ENCODE measurements at regions not wholly inside any gene's neighbourhood (a gene's known extent, or its start where the extent isn't known, plus 50 kb on each side); places are given as distances from the start of the nearest gene placed in this dataset.

DNA sequence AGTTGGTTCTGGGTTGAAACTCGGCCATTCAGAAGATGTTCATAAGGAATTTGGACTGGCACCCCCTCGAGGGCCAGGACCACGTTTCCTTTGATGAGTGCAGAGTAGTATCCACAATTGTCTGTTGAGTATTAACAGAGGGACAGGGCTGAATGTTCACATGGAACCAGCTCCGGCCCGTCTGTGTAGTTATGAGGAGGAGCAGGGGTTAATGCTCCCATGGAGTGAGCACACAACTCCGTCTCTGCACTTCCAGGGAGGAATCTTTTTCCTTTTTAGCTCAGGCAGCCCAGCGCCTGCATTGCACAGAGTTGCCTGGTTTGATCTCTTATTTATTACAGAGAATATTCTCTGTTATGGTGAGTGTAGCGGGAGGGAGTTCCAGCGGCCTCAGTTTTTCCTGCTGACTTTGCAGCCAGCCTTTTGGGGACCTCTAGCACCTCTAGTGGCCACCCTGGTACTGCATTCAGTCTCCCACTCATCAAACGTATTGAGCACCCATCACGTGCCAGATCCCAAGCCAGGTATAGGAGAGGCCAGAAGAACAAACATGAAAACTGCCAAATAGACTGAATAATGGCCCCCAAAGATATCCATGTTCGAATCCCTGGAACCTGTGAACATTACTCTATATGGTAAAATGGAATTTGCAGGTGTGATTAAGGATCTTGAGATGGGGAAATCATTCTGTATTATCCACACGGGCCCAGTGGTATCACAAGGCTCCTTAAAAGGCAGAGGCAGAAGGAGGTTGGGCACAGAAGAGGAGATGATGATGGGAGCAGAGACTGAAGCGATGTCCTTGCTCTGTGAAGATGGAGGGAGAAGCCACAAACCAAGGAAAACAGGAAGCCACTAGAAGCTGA, 167.7 kb upstream of the CSF3R start:
- DNase-seq (ENCODE audit: low read depth in 3 of 3, low spot score in 2 of 3) = peak in 1 of 3 donors; percentile 39

DNA sequence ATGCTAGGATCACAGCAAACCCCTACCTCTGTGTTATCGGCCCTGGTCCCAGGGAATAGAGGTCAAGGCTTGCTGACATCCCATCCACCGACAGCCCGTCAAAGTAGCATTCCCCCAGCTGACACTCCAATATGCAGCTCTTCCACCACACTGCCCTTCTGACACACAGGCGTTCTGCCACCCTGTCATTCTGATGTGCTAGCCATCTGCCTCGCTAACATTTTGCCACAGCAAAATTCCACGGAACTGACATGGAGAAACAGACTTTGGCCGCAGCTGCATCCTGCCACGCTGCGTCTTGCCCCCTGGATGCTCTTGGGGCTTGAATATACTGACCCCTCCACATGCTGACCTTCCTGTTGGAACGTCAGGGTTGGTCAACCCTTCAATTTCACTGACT, 163.2 kb upstream of the CSF3R start:
- DNase-seq (ENCODE audit: low read depth in 3 of 3, low spot score in 2 of 3) = no peak

DNA sequence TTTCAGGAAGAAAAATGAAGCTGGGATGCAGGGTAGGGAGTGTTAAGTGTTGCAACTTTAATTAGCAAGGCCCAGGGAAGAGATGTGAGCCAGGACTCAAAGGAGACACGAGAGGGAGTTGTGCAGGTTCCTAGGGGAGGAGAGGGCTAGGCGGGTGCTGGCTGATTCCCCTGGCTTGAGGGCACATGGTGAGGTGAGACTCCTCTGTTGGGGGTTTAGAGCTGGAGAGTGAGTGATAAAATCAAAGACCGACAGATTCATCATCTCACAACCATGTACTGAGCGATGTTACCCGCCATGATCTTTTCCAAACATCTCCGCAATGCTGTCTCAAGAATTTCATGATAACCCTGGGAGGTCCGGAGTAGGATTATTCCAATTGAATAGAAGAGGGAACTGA, 161.8 kb upstream of the CSF3R start:
- DNase-seq (ENCODE audit: low read depth in 3 of 3, low spot score in 2 of 3) = no peak

DNA sequence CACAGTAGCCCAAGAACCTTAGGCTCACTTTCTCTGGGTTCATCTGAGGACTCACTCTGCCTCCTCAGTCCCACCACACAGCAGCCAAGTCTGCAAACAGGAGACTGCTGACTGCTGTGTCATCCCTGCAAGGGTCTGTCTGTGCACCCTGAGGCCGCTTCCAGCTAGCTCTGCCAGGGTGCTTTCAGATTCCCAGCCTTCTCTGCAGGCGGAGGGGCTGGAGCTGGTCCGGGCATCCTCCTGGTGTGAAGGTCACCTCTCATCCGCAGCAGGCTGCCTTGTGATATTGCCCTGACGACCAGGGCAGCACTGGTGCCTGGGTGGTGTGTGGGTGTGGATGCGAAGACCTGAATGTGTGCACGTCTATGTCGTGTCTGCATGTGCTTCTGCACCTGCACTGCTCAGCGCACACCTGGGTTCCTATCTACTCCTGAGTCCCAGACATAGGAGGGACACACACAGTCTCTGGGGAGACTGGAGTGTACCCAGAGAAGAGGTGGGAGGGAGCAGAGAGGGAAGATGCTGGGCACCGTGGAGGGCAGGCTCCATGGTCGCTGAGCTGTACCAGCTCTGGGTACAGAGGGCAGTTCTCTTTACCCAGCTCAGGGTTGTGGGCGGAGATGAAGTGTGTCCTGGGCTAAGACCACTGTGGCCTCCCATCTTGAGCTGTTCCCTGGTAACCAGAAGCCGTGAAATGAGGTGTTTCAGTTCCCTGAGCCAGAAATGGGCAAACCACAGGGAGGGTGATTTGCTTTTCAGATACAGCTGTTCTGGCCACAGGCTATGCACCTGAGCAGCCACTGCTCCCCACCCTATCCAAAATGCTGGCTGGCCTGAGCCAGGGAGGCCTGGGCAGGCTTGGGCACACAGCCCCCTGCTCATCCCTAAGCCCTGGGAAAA, 160.9 kb upstream of the CSF3R start:
- no peak for DNase-seq (ENCODE audit: low read depth in 3 of 3, low spot score in 2 of 3)

DNA sequence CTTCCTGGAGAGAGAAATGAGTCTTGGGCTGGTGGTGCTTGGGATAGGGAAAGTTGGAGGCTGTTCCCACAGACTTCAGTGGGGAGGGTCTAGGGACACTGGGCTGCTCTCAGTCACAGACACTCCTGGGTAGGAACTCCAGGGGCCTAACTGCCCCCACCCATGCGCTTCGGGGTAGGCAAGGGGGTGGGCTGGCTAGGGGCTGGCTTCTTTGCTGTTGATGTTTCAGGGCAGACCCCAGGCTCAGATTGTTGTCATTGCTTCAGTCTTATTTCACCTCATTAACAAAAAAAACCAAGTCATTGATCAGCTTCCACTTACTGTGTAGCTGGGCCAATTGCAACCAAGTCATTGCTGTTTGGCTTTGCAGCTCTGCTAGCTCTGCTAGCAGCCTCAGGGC, 160.1 kb upstream of the CSF3R start:
- DNase-seq (ENCODE audit: low read depth in 3 of 3, low spot score in 2 of 3) = no peak

DNA sequence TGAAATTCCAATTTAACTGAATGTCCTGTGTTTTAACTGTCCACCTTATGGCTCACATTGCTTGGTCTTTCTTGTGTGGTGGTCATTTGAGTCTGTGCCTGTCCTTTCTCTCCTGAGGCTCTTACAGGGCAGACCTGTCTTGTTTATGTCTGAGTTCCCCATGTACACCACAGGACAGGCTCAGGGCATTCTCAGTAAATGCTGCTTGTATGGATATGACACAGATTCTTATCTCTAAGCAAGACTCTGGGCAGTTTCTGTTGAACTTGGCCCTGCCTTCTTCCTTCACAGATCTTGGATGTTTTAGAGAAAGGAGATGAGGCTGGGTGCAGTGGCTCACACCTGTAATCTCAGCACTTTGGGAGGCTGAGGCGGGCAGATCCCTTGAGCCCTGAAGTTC, 159.1 kb upstream of the CSF3R start:
- no peak for DNase-seq (ENCODE audit: low read depth in 3 of 3, low spot score in 2 of 3)

DNA sequence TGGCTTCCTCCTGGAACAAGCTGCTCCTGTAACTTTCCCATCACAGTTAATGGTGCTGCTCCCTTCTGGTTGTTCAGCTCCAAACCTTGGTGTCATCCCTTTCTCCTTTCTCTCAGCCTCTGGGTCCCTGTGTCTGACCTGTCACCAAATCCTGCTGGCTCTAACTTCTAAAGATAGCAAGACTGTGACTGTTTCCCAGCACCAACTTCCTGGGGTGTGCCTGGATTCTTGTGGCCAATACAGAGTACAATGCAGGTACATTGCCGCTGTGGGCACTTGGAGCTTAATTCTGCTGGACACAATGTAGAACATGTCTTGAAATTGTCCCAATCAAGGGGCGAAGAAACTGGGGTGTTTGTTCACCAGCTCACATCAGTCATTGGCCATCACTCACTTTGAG, 156.7 kb upstream of the CSF3R start:
- DNase-seq (ENCODE audit: low read depth in 3 of 3, low spot score in 2 of 3) = no peak

DNA sequence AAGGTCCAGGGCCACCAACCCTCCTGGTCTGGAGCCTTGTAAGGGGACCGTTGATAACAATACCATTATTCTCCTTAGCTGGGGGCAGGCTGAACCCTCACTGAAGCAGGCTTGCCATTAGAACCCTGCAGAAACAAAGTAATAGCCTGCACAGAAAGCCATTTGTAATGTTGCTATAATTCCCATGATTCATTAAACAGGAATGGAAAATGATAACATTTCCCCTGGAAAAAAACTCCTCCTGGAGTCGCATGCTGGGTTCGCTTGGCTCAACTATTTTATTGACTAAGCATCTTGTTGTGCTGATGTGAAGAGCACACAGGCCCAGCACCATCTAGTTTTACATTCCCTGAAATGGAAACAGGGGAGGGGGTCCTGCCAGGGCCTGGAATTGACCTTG, 155.6 kb upstream of the CSF3R start:
- no peak for DNase-seq (ENCODE audit: low read depth in 3 of 3, low spot score in 2 of 3)

DNA sequence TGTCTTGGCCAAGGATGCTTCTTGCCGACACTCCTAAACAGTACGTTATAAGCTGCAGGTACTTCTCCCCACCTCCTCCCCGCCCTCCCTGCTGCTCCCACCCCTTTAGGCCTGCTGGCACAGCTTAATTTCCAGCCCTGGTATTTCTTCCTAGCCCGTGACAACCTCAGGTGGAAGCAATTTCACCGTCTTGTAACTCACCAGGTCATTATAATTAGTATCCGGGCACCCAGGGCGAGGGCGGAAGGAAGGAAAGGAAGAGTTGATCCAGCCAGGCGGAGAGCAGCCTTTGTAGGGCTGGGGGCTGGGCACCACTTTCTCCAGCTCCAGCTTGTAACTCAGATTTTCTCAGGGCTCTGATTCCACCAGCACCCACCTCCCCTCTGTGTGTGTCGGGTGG, 153.5 kb upstream of the CSF3R start:
- DNase-seq (ENCODE audit: low read depth in 3 of 3, low spot score in 2 of 3) = no peak

DNA sequence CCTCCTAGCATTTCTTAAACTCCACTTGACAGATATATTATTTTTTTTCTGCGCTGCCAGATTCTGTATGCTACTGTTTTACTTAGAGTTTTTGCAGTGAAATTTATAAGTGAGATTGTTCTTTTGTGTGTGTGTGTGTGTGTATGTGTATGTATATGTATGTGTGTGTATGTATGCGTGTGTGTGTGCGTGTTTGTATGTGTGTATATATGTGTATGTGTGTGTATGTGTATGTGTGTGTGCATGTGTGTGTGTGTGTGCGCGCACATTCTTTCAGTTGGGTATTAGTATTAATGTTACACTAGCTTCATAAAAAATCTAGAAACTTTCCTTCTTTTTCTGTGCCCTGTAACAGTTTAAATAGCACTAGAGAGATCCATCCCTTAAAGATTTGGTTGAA, 152.6 kb upstream of the CSF3R start:
- DNase-seq (ENCODE audit: low read depth in 3 of 3, low spot score in 2 of 3) = no peak

DNA sequence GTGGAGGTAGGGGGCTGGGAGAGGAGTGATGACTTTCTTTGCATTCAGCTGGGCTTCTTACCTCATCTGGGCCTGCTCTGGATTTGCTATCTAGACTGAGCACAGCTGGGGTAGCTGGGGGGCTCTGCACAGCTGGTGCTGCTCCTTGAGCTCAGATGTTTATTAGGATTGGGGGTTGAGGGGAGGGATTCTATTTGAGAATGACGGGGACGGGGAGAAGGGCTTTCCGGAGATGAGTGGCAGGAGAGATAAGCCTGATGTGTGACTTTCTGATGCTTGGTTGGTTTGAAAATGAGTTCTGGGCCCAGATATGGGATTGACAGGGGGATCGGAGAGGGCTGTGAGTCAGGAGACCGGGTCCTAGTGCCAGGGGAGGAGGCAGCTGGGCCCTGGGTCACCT, 146.1 kb upstream of the CSF3R start:
- no peak for DNase-seq (ENCODE audit: low read depth in 3 of 3, low spot score in 2 of 3)

DNA sequence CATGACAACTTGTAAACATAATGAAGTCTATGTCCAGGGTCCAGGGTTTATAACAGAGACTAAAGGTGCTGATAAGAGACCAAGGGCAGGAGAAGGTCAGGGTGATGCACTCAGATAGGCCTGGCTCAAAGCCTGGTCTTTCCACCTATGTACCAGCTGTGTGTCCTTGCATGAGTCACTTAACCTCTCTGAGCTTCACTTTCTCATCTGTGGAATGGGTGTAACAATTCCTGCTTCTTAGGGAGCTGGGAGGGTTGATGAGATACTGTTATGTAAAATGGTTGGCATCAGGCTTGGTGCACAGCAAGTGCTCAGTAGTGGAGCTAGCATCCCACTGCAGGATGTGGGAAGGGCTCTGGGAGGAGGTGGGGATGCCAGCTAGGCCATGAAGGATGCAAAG, 143.7 kb upstream of the CSF3R start:
- no peak for DNase-seq (ENCODE audit: low read depth in 3 of 3, low spot score in 2 of 3)

DNA sequence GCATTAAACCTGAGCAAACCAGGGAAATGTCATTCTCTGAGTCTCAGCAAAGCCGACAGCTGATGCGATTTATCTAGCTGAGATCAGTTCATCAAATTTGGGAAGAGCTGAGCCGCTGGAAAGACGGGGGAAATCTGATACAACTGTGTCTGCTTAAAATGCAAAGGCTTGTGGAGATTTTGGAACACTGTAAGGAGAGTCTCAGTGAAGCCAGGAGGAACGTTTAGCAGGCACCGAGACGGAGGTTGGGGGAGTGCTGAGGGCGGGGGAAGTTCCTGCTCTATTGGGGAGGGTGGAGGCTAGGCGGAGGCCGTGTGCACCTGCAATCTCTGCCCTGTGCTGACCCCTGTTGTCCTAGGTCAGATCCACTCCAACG, 143.2 kb upstream of the CSF3R start:
- no peak for DNase-seq (ENCODE audit: low read depth in 3 of 3, low spot score in 2 of 3)

DNA sequence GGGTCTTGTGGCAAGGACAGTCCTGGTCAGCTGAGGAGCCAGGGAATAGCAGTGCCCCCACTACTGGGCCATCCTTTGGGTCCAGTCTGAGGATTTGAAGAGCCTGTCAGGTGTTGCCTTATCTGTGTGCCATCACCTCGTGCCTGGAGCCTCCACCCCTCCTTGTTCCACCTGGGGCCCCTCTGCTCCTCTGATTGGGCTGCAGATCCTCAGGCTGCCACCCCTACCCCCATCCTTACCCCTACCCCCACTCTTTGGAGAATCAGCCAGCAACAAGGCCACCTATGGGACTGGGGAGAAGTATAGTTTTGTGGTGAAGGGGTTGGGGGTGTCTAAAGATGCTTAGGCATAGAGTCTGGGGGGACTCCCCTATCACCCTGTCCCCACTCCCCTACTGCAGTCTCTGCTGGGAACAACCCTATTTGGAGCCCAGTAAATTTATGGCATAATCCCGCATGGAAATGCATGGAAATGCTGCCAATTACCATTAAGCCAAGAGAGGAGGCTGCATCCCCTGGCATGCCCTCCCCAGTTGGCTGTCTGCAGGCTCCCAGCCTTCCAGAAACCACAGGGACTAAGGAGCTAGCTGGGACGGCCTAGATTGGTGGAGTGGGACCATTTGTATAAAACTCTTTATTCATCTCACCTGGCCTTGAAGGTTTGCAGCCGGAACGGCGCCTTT, 142.7 kb upstream of the CSF3R start:
- no peak for DNase-seq (ENCODE audit: low read depth in 3 of 3, low spot score in 2 of 3)

DNA sequence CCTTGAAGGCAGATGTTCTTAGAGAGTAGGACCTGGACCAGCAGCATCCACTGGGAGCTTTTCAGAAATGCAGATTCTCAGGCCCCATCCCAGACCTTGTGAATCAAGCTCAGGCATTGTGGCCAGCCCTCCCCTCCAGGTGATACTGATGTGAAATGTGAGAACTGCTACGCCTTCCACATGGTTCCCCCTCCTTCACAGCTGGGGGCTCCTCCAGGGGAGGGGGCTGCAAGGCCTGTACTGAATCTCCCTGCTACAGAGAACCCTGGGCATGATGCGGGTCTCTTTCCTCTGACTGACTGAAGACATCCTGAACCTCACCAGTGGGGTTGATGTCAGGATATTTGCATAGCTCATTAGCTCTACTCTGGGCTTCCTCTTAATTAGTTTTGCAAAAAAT, 141.8 kb upstream of the CSF3R start:
- DNase-seq (ENCODE audit: low read depth in 3 of 3, low spot score in 2 of 3) = no peak

DNA sequence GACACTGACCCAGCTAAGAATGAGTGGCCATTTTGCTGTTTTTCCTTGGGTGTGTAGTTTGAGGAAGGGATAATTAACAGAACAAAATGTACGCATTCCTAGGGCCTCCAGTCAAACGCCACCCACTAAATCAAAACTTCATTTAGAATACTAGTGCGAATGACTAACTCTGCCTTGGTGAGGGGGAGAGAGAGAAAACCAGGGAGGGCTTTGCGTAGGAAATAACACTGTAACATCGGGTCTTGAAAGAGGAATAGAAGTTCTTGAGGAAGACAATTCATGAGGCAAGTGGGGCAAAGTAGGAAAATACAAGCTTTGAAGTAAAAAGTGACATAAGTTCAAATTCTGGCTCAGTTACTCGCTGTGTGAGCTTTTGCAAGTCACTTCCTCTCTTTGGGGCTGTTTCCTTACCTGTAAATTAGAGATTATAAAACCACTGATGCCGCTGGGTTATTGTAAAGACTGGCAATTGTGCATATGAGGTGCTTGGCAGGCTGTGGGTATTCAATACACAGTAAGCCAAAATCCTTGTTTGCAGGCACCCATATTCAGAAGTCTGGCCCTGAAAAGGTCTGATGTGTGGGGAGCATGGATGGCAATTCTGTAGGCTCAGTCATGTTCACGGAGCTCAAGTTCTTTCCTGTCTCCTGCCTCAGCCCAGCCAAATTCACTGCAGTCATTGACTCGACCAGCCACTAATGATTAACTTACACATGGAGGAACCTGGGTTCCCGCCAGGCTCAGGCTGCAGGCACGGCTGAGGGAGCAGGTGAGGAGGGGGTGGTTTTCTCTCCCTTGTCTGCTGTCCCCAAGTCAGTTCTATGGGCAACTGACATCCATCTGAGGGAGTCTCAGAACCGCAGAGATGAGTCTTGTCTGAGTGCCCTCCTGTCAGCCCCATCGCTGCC, 140.3 kb upstream of the CSF3R start:
- DNase-seq (ENCODE audit: low read depth in 3 of 3, low spot score in 2 of 3) = peak in 2 of 3 donors; percentile 36 to 49

DNA sequence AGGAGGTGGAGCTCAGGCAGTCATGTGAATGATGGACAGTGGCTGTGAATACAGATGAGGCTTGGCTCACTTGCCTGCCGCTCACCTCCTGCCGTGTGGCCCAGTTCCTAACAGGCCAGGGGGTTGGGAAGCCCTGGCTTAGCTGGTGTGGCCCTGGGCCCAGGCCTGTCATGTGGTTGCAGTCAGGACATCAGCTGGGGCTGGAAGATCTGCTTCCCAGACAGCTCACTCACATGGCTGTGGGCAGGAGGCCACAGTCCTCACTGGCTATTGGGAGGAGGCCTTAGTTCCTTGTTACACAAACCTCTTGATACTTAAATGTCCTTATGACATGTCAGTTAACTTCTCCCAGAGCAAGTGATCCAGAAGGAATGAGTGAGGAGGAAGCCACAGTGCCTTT, 138.8 kb upstream of the CSF3R start:
- no peak for DNase-seq (ENCODE audit: low read depth in 3 of 3, low spot score in 2 of 3)

DNA sequence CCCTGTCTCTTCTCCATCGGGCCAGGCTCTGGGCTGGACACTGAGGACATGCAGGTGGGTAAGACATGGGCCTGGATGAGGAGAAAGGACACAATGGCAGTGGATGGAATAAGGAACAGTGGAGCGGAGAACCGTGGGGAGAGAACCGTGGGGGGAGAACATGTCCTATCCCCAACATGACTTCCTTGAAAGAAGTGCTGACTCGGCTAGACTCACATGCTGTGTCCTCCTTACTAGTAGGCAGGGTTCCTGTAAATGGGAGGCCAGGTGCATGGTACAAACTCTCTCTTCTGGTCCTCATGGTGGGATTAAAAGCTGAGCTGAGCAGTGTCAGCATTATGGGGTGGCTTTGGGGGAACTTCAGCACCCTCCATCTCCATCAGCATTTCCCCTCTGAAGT, 137.4 kb upstream of the CSF3R start:
- no peak for DNase-seq (ENCODE audit: low read depth in 3 of 3, low spot score in 2 of 3)

DNA sequence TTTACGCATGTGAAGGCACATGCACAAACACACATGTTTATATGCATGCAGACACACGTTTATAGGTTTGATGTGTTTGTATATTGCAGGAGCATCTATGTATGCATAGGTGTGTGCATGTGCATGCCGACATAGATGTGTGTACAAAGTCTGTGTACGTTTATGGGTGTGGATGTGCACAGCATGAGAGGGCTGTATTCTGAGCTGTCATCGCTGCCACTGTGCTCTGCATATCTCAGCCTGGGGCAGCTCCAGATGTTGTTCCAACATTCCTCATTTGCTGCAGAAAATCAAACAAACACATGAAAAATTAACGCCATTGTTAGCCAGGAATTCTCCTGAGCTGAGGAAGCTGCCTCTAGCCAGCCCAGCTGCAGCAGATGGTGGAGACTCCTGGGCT, 132.3 kb upstream of the CSF3R start:
- DNase-seq (ENCODE audit: low read depth in 3 of 3, low spot score in 2 of 3) = no peak

DNA sequence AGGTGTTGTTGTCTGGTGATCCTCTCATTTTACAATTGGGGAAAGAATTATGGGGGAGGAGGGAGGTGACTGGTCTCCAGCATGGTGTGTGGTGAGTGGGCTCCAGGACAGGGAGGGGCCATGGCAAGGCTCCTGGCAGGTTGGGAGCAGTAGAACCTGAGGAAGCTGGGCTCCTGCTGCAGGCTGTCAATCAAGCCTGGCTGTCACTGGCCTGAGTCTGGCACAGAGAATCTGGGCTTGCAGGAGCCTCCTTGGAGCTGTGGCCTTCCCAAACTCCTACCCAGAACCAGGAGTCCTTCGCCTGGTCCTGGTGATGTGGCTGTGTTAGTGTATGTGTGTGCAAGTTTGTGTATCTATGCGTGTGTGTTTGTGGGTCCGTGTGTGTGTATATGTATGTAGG, 131.9 kb upstream of the CSF3R start:
- no peak for DNase-seq (ENCODE audit: low read depth in 3 of 3, low spot score in 2 of 3)
